ENCODE measurements at regions not wholly inside any gene's neighbourhood (a gene's known extent, or its start where the extent isn't known, plus 50 kb on each side); places are given as distances from the start of the nearest gene placed in this dataset.

DNA sequence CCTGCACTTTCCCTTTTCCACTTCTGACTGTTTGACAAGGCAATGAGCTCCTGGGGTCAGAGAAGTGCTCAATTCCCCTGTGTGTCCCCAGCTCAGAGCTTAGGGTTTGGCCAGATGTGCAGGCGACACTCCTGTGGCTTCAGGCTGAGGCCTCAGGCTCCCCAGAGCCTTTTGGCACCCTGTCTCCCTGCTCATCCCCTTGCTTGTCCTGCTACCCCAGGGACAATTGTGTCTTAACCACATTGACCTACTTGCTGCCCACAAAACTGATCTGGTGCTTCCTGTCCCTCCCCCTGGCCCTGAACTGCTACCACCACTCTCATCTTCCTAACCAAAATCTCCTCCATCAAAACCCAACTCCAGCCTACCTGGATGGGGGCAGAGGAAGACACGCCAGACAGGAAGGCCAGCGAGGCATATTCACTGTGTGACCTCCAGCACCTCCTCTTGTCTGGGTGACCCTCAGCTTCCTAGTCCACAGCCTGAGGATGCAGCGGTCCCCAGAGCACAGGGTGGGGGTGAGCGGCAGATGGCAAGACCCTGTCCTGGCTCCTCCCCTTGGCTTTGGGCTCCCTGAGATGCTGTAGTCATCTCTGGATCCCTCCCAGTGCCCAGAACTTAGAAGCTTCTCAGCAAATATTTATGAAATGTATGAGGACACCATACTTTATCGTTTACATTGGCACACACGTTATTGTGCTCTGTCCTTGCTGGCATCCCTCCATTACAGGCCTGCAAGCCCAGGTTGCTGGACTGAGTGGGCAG is 98.9 kb upstream of the SLC6A6 start:
- CTCF ChIA-PET: no interaction called here
- BruUV-seq (replicated peaks): no TSS peak
- FAIRE-seq: no peak

DNA sequence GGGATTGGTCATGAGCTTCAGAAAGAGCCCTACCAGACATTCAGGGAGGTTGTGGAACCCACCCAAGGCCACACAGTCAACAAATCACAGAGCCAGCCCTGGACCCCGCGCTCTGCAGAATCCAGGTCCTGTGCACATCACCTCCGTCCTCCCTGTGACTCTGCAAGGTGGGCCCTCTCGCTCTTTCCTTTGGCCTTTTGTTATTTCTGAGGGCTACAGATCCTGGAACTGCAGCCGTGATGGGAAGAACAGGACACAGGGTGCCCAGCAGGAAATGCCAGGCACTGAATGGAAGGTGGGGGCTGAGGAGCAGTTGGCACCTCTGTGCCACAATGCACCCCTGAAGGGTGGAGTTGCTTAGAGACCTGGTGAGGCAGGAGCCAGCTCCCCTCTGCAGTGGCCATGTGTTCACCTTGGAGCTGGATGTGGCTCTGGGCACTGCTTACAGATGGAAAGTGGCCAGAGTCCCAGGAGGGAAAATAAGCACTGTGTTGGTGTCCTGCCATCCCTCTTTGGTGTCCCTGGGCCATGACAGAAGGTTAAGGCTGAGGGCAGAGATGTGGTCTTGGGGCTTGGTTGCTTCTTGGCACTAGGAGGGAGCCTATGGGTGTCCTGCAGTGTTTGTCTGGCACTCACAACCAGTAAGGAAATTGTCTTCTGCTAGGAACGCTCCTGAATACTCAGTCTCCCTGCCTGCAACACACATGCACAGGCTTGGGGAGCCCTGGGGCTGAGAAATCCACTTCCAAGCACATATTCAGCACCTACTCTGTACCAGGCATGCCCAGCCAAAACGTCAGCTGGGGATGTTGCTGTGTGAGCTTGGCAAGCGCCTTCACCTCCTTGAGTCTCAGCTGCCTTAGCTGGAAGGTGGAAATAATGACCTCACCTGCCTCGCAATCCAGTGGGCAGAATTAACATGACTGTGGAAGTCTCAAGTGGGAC is 98.0 kb upstream of the SLC6A6 start:
- Histone ChIP-seq H3K4me2 (ENCODE audit: insufficient read depth, low read length) (no peak overlapping the region), H3K9me1 (replicated peaks; ENCODE audit: control insufficient read depth, extremely low read depth, insufficient read depth, low read length) (no peaks in the 10 kb centered on the region), H2AFZ (ENCODE audit: low read depth, low read length) (no peak overlapping the region), H3K4me3 (replicated peaks in 1 of 3; ENCODE audit: insufficient read depth in 1 of 3, low read depth in 1 of 3, low read length in 3 of 3) (no peak overlapping the region), H3K27ac (ENCODE audit: insufficient read depth, low read depth, low read length) (no peak overlapping the region), H3K9me3 (replicated peaks; ENCODE audit: control insufficient read depth, insufficient read depth, low read length) (no peaks in the 10 kb centered on the region), H3K9ac (replicated peaks; ENCODE audit: extremely low read depth, insufficient read depth, low read length) (no peak overlapping the region), H3K36me3 (ENCODE audit: control insufficient read depth in 2 of 2, extremely low read depth in 1 of 2, insufficient read depth in 2 of 2, low read length in 2 of 2) (no peaks in the 10 kb centered on the region), H3K79me2 (ENCODE audit: control insufficient read depth, insufficient read depth, low read length) (no peaks in the 10 kb centered on the region), H4K20me1 (replicated peaks; ENCODE audit: control insufficient read depth, extremely low read depth, insufficient read depth, low read length) (no peaks in the 10 kb centered on the region), H3K27me3 (ENCODE audit: control insufficient read depth in 2 of 2, insufficient read depth in 2 of 2, low read length in 2 of 2) (no peaks in the 10 kb centered on the region), H3K4me1 (ENCODE audit: control insufficient read depth, extremely low read depth, insufficient read depth, low read length) (no peaks in the 10 kb centered on the region)
- DNase-seq (ENCODE audit: low read depth, low spot score): no peak
- intact Hi-C loops (cut with micrococcal nuclease) (no loop called here), dilution Hi-C loops (cut with MboI; ENCODE audit: extremely low pct_ligation_motif_present, low sequenced_read_pairs) (no loop called here)
- no TSS peak for BruUV-seq (replicated peaks)
- TF ChIP-seq, protein P1, sequence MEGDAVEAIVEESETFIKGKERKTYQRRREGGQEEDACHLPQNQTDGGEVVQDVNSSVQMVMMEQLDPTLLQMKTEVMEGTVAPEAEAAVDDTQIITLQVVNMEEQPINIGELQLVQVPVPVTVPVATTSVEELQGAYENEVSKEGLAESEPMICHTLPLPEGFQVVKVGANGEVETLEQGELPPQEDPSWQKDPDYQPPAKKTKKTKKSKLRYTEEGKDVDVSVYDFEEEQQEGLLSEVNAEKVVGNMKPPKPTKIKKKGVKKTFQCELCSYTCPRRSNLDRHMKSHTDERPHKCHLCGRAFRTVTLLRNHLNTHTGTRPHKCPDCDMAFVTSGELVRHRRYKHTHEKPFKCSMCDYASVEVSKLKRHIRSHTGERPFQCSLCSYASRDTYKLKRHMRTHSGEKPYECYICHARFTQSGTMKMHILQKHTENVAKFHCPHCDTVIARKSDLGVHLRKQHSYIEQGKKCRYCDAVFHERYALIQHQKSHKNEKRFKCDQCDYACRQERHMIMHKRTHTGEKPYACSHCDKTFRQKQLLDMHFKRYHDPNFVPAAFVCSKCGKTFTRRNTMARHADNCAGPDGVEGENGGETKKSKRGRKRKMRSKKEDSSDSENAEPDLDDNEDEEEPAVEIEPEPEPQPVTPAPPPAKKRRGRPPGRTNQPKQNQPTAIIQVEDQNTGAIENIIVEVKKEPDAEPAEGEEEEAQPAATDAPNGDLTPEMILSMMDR (IDR thresholded peaks at IDR 0.05; ENCODE audit: extremely low read depth in 1 of 2, insufficient read depth in 1 of 2, low read depth in 1 of 2, low read length in 2 of 2): no peak
- CTCF ChIA-PET: no interaction called here
- no peak for FAIRE-seq
- POLR2A ChIA-PET: no interaction called here

More for the DNA sequence above, 98.9 kb upstream of the SLC6A6 start:
- Histone ChIP-seq H2AFZ (ENCODE audit: low read depth, low read length) (no peak overlapping the region), H4K20me1 (replicated peaks; ENCODE audit: control insufficient read depth, extremely low read depth, insufficient read depth, low read length) (no peaks in the 10 kb centered on the region), H3K9ac (replicated peaks; ENCODE audit: extremely low read depth, insufficient read depth, low read length) (no peak overlapping the region), H3K27me3 (ENCODE audit: control insufficient read depth in 2 of 2, insufficient read depth in 2 of 2, low read length in 2 of 2) (no peaks in the 10 kb centered on the region), H3K4me2 (ENCODE audit: insufficient read depth, low read length) (no peak overlapping the region), H3K27ac (ENCODE audit: insufficient read depth, low read depth, low read length) (no peak overlapping the region), H3K4me1 (ENCODE audit: control insufficient read depth, extremely low read depth, insufficient read depth, low read length) (no peaks in the 10 kb centered on the region), H3K36me3 (ENCODE audit: control insufficient read depth in 2 of 2, extremely low read depth in 1 of 2, insufficient read depth in 2 of 2, low read length in 2 of 2) (no peaks in the 10 kb centered on the region), H3K9me3 (replicated peaks; ENCODE audit: control insufficient read depth, insufficient read depth, low read length) (no peaks in the 10 kb centered on the region), H3K4me3 (replicated peaks in 1 of 3; ENCODE audit: insufficient read depth in 1 of 3, low read depth in 1 of 3, low read length in 3 of 3) (no peak overlapping the region), H3K9me1 (replicated peaks; ENCODE audit: control insufficient read depth, extremely low read depth, insufficient read depth, low read length) (no peaks in the 10 kb centered on the region), H3K79me2 (ENCODE audit: control insufficient read depth, insufficient read depth, low read length) (no peaks in the 10 kb centered on the region)
- dilution Hi-C loops (cut with MboI; ENCODE audit: extremely low pct_ligation_motif_present, low sequenced_read_pairs): no loop called here
- intact Hi-C loops (cut with micrococcal nuclease): no loop called here
- POLR2A ChIA-PET: no interaction called here
- DNase-seq (ENCODE audit: low read depth, low spot score): no peak
- TF ChIP-seq FOS (IDR thresholded peaks at IDR 0.05; ENCODE audit: borderline replicate concordance, insufficient read depth, low read length): no peak
- no peak for TF ChIP-seq JUN (IDR thresholded peaks at IDR 0.05; ENCODE audit: borderline replicate concordance, insufficient read depth, insufficient read length, low read depth)
- TF ChIP-seq, protein P2, sequence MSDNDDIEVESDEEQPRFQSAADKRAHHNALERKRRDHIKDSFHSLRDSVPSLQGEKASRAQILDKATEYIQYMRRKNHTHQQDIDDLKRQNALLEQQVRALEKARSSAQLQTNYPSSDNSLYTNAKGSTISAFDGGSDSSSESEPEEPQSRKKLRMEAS (IDR thresholded peaks at IDR 0.05; ENCODE audit: insufficient read depth, insufficient read length): no peak
